ENCODE measurements at regions not wholly inside any gene's neighbourhood (a gene's known extent, or its start where the extent isn't known, plus 50 kb on each side); places are given as distances from the start of the nearest gene placed in this dataset.
"Not testable (repeated sequence)": the region's sequence is repeated elsewhere in the genome, so short reads cannot be mapped to it uniquely, and the experiment has no call there.

DNA sequence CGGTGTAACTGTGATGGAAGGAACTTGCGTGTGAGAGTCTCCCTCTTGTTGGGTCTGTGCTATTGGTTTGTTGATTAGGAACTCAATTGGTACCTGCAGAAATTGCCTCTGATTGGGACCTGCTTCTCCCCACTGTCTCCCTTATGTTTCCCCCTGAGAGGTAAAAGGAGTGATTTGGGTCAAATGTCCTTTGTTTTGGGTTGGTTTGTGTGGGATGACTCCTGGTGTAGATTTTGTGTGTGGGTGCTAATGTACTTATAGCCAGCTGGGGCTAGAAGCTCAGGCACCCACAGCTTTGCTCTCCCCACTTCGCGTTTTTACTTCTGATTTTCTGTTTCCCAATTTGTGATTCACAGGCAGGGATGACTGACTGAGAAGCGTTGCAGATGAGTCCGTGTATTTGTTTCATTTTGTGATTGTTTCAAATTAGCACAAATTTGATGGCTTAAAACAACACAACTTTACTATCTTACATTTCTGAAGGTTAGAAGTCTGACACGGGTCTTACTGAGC lies 79.1 kb downstream of the UTRN start:
- POLR2A ChIA-PET (ENCODE audit: low non-redundant PET), result interaction anchor here (0.6 kb wide), 1 partner anchor 1370 kb away, joined by 3 read pairs; no protein-coding TSS in a partner anchor
- Histone ChIP-seq H3K4me3 (ENCODE audit: low read depth, low read length, poor library complexity, severe bottlenecking) (no peak overlapping the region), H3K9me3 (ENCODE audit: low read depth, low read length, poor library complexity, severe bottlenecking) (no peaks in the 10 kb centered on the region), H3K36me3 (ENCODE audit: insufficient read depth, low read length, poor library complexity, severe bottlenecking) (no peaks in the 10 kb centered on the region), H3K4me1 (ENCODE audit: insufficient read depth, low read length, poor library complexity, severe bottlenecking) (peaks cover 4% of the 10 kb centered on the region), H3K27ac (ENCODE audit: low read depth, low read length, poor library complexity, severe bottlenecking) (no peak overlapping the region), H3K27me3 (replicated peaks; ENCODE audit: insufficient read depth, low read depth, low read length, poor library complexity) (no peaks in the 10 kb centered on the region)
- DNase-seq (ENCODE audit: low spot score), result no peak
- intact Hi-C loops (cut with micrococcal nuclease; ENCODE audit: unreplicated experiment), result no loop called here
- BruUV-seq (replicated peaks), result no TSS peak
- no peak for TF ChIP-seq EZH2 (IDR thresholded peaks at IDR 0.05; ENCODE audit: borderline replicate concordance, low read depth, low read length, poor library complexity, severe bottlenecking)
- TF ChIP-seq, protein P1, sequence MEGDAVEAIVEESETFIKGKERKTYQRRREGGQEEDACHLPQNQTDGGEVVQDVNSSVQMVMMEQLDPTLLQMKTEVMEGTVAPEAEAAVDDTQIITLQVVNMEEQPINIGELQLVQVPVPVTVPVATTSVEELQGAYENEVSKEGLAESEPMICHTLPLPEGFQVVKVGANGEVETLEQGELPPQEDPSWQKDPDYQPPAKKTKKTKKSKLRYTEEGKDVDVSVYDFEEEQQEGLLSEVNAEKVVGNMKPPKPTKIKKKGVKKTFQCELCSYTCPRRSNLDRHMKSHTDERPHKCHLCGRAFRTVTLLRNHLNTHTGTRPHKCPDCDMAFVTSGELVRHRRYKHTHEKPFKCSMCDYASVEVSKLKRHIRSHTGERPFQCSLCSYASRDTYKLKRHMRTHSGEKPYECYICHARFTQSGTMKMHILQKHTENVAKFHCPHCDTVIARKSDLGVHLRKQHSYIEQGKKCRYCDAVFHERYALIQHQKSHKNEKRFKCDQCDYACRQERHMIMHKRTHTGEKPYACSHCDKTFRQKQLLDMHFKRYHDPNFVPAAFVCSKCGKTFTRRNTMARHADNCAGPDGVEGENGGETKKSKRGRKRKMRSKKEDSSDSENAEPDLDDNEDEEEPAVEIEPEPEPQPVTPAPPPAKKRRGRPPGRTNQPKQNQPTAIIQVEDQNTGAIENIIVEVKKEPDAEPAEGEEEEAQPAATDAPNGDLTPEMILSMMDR (conservative IDR thresholded peaks at IDR 0.05; ENCODE audit: low read depth, low read length), result no peak
- CTCF ChIA-PET, result no interaction called here

DNA sequence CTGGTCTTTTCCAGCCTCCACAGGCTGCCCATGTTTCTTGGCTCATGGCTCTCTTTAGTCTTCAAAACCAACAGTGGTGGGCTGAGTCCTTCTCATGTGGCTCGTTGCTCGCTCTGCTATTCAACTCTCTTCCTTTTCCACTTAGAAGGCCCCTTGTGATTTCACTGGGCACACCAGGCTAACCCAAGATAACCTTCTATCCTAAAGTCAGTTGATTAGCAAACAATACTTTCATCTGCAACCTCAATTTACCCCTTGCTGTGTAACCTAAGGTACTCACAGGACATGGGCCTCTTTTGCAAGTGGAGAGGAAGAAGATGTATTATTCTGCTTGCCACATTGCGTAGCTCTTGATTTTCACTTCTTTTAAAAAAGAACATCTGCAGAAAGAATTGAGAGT lies 79.6 kb downstream of the UTRN start:
- CTCF ChIA-PET, result no interaction called here
- no peak overlapping the region for H3K27ac ChIP-seq (ENCODE audit: low read depth, low read length, poor library complexity, severe bottlenecking)
- no peak overlapping the region for H3K4me3 ChIP-seq (ENCODE audit: low read depth, low read length, poor library complexity, severe bottlenecking)
- intact Hi-C loops (cut with micrococcal nuclease; ENCODE audit: unreplicated experiment), result no loop called here
- no peaks in the 10 kb centered on the region for H3K9me3 ChIP-seq (ENCODE audit: low read depth, low read length, poor library complexity, severe bottlenecking)
- no TSS peak for BruUV-seq (replicated peaks)
- H3K36me3 ChIP-seq (ENCODE audit: insufficient read depth, low read length, poor library complexity, severe bottlenecking), result no peaks in the 10 kb centered on the region
- TF ChIP-seq EZH2 (IDR thresholded peaks at IDR 0.05; ENCODE audit: borderline replicate concordance, low read depth, low read length, poor library complexity, severe bottlenecking), result no peak
- no peaks in the 10 kb centered on the region for H3K27me3 ChIP-seq (replicated peaks; ENCODE audit: insufficient read depth, low read depth, low read length, poor library complexity)
- DNase-seq (ENCODE audit: low spot score), result no peak
- H3K4me1 ChIP-seq (ENCODE audit: insufficient read depth, low read length, poor library complexity, severe bottlenecking), result peaks cover 4% of the 10 kb centered on the region
- POLR2A ChIA-PET (ENCODE audit: low non-redundant PET), result interaction anchor here (0.6 kb wide), 1 partner anchor 1369 kb away, joined by 3 read pairs; no protein-coding TSS in a partner anchor

DNA sequence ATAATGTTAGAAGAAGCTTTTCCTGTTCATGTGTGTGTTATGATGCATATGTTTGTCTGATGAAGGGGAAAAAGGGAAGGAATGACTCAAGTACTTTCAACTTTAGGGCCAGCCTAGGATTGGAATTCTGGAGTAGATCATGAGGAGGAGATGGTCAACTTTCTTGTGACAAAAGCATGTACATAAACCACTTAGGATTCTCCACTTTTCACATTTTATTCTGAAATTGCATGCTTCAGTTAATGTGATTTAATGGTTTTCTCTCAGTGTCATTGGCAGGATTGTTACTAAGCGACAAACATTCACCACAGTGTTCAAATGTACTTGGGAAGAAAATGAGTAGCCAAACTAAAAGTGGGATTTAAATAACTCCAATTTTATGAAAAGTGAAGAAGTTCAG lies 80.1 kb downstream of the UTRN start:
- H3K27me3 ChIP-seq (replicated peaks; ENCODE audit: insufficient read depth, low read depth, low read length, poor library complexity), result no peaks in the 10 kb centered on the region
- TF ChIP-seq, protein P1 (conservative IDR thresholded peaks at IDR 0.05; ENCODE audit: low read depth, low read length), result no peak
- no peak for TF ChIP-seq EZH2 (IDR thresholded peaks at IDR 0.05; ENCODE audit: borderline replicate concordance, low read depth, low read length, poor library complexity, severe bottlenecking)
- no peaks in the 10 kb centered on the region for H3K36me3 ChIP-seq (ENCODE audit: insufficient read depth, low read length, poor library complexity, severe bottlenecking)
- H3K9me3 ChIP-seq (ENCODE audit: low read depth, low read length, poor library complexity, severe bottlenecking), result no peaks in the 10 kb centered on the region
- no peak overlapping the region for H3K4me3 ChIP-seq (ENCODE audit: low read depth, low read length, poor library complexity, severe bottlenecking)
- H3K27ac ChIP-seq (ENCODE audit: low read depth, low read length, poor library complexity, severe bottlenecking), result no peak overlapping the region
- peaks cover 4% of the 10 kb centered on the region for H3K4me1 ChIP-seq (ENCODE audit: insufficient read depth, low read length, poor library complexity, severe bottlenecking)
- ChIA-PET POLR2A (ENCODE audit: low non-redundant PET) (no interaction called here), CTCF (no interaction called here)
- DNase-seq (ENCODE audit: low spot score), result no peak
- no TSS peak for BruUV-seq (replicated peaks)
- intact Hi-C loops (cut with micrococcal nuclease; ENCODE audit: unreplicated experiment), result no loop called here

DNA sequence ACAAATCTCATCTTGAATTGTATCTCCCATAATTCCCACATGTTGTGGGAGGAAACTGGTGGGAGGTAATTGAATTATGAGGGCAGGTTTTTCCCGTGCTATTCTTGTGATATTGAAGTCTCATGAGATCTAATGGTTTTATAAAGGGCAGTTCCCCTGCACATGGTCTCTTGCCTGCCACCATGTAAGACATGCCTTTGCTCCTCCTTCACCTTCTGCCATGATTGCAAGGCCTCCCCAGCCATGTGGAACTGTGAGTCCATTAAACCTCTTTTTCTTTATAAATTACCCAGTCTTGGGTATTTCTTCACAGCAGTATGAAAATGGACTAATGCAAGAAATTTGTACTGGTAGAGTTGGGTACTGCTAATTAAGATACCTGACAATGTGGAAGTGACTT lies 84.6 kb downstream of the UTRN start:
- H3K36me3 ChIP-seq (ENCODE audit: insufficient read depth, low read length, poor library complexity, severe bottlenecking); CTCF ChIA-PET: not testable (repeated sequence)

More for the DNA sequence above, 84.6 kb downstream of the UTRN start:
- intact Hi-C loops (cut with micrococcal nuclease; ENCODE audit: unreplicated experiment); H3K4me3 ChIP-seq (ENCODE audit: low read depth, low read length, poor library complexity, severe bottlenecking); POLR2A ChIA-PET (ENCODE audit: low non-redundant PET); H3K27ac ChIP-seq (ENCODE audit: low read depth, low read length, poor library complexity, severe bottlenecking); BruUV-seq (replicated peaks); H3K4me1 ChIP-seq (ENCODE audit: insufficient read depth, low read length, poor library complexity, severe bottlenecking); DNase-seq (ENCODE audit: low spot score); H3K27me3 ChIP-seq (replicated peaks; ENCODE audit: insufficient read depth, low read depth, low read length, poor library complexity); H3K9me3 ChIP-seq (ENCODE audit: low read depth, low read length, poor library complexity, severe bottlenecking): not testable (repeated sequence)
